SK-N-SH (cell line): ENCODE measurements at regions not wholly inside any gene's neighbourhood (a gene's known extent, or its start where the extent isn't known, plus 50 kb on each side); places are given as distances from the start of the nearest gene placed in this dataset.
"Not testable (repeated sequence)": the region's sequence is repeated elsewhere in the genome, so short reads cannot be mapped to it uniquely, and the experiment has no call there.

ENCODE experiments used
- CTCF ChIP-seq: fragments of 200-600 bp; sonication (generic); IDR thresholded peaks from 2 replicates; pipeline ENCODE4 v1.6.1; 2017; ENCODE audit warnings: antibody characterized with exemption, mild to moderate bottlenecking, moderate library complexity
- ELF1 ChIP-seq: IDR thresholded peaks from 2 replicates; pipeline ENCODE4 v1.4.0; 2012
- EZH2phosphoT487 ChIP-seq: fragments of 200-600 bp; sonication (generic); IDR thresholded peaks from 2 replicates; pipeline ENCODE4 v1.6.1; 2017; ENCODE audit warnings: low read depth, mixed run types, mild to moderate bottlenecking, antibody characterized with exemption, moderate library complexity, borderline replicate concordance
- FOXM1 ChIP-seq: IDR thresholded peaks from 2 replicates; pipeline ENCODE4 v1.4.0; 2012; ENCODE audit warnings: low read depth, mild to moderate bottlenecking
- MAX ChIP-seq: IDR thresholded peaks from 2 replicates; pipeline ENCODE4 v1.4.0; 2012; ENCODE audit warnings: low read depth
- MEF2A ChIP-seq: IDR thresholded peaks from 2 replicates; pipeline ENCODE4 v1.4.0; 2012; ENCODE audit warnings: low read depth, borderline replicate concordance

GRCh38 chr14:92226166-92226565 is 96.8 kb upstream of the SLC24A4 start:
- not testable (repeated sequence) for TF ChIP-seq CTCF, FOXM1, MAX, MEF2A, EZH2phosphoT487, ELF1
